ENCODE measurements at regions not wholly inside any gene's neighbourhood (a gene's known extent, or its start where the extent isn't known, plus 50 kb on each side); places are given as distances from the start of the nearest gene placed in this dataset.
"Not testable (repeated sequence)": the region's sequence is repeated elsewhere in the genome, so short reads cannot be mapped to it uniquely, and the experiment has no call there.

GRCh38 chr11:49558261-49558847 is 350.0 kb upstream of the FOLH1 start:
- not testable (repeated sequence) for TF ChIP-seq POLR2AphosphoS2 (IDR thresholded peaks at IDR 0.05; ENCODE audit: low read length); RFX5 (IDR thresholded peaks at IDR 0.05; ENCODE audit: low read depth, low read length); SMAD1 (IDR thresholded peaks at IDR 0.05; ENCODE audit: low read depth, low read length, partially characterized antibody); ELK1 (CRISPR knock-in tag; IDR thresholded peaks at IDR 0.05); ZNF668 (CRISPR knock-in tag; IDR thresholded peaks at IDR 0.05); NFRKB (IDR thresholded peaks at IDR 0.05; ENCODE audit: low read depth); JUND (IDR thresholded peaks at IDR 0.05; ENCODE audit: borderline replicate concordance, low read depth, low read length); JUND (tag; IDR thresholded peaks at IDR 0.05; ENCODE audit: borderline replicate concordance, low read depth, low read length)

All from K562 (cell line).